ENCODE measurements at regions not wholly inside any gene's neighbourhood (a gene's known extent, or its start where the extent isn't known, plus 50 kb on each side); places are given as distances from the start of the nearest gene placed in this dataset.

- ATAC-seq (ENCODE audit: poor library complexity) (no peak), DNase-seq (no peak)
- intact Hi-C loops (cut with DNase I) = no loop called here
Observed at GRCh38 chr13:33937373-33938098, 119.6 kb downstream of the RFC3 start.

- ATAC-seq (ENCODE audit: poor library complexity) (no peak), DNase-seq (no peak)
- intact Hi-C loops (cut with DNase I) = no loop called here
Observed at GRCh38 chr13:33940256-33940655, 122.3 kb downstream of the RFC3 start.

- no peak for ATAC-seq (ENCODE audit: poor library complexity)
Observed at GRCh38 chr13:33940898-33941297, 122.9 kb downstream of the RFC3 start.

GRCh38 chr13:33945477-33945876, 127.5 kb downstream of the RFC3 start:
- intact Hi-C loops (cut with DNase I) = no loop called here
- no peak for DNase-seq
- no peak for ATAC-seq (ENCODE audit: poor library complexity)

More at GRCh38 chr13:33940898-33941297, 122.9 kb downstream of the RFC3 start:
- DNase-seq = no peak
- intact Hi-C loops (cut with DNase I) = no loop called here

GRCh38 chr13:33953203-33953602, 135.3 kb downstream of the RFC3 start:
- ATAC-seq (ENCODE audit: poor library complexity) (no peak), DNase-seq (no peak)
- intact Hi-C loops (cut with DNase I) = no loop called here

- intact Hi-C loops (cut with DNase I) = no loop called here
- no peak for DNase-seq
- ATAC-seq (ENCODE audit: poor library complexity) = no peak
Observed at GRCh38 chr13:33953781-33954180, 135.8 kb downstream of the RFC3 start.

GRCh38 chr13:33956346-33956745, 138.4 kb downstream of the RFC3 start:
- DNase-seq (no peak), ATAC-seq (ENCODE audit: poor library complexity) (no peak)
- intact Hi-C loops (cut with DNase I) = no loop called here

- DNase-seq (no peak), ATAC-seq (ENCODE audit: poor library complexity) (no peak)
- intact Hi-C loops (cut with DNase I) = no loop called here
Observed at GRCh38 chr13:33957497-33957905, 139.6 kb downstream of the RFC3 start.

GRCh38 chr13:33958964-33959363, 141.0 kb downstream of the RFC3 start:
- DNase-seq (no peak), ATAC-seq (ENCODE audit: poor library complexity) (no peak)
- intact Hi-C loops (cut with DNase I) = no loop called here

- DNase-seq (no peak), ATAC-seq (ENCODE audit: poor library complexity) (no peak)
- intact Hi-C loops (cut with DNase I) = no loop called here
Observed at GRCh38 chr13:33963134-33963533, 145.2 kb downstream of the RFC3 start.

GRCh38 chr13:33963895-33964294, 145.9 kb downstream of the RFC3 start:
- ATAC-seq (ENCODE audit: poor library complexity) (no peak), DNase-seq (no peak)
- intact Hi-C loops (cut with DNase I) = no loop called here

- ATAC-seq (ENCODE audit: poor library complexity) (no peak), DNase-seq (no peak)
- intact Hi-C loops (cut with DNase I) = no loop called here
Observed at GRCh38 chr13:33968520-33969507, 150.9 kb downstream of the RFC3 start.

- DNase-seq (no peak), ATAC-seq (ENCODE audit: poor library complexity) (peak; percentile 56)
- intact Hi-C loops (cut with DNase I) = no loop called here
Observed at GRCh38 chr13:33970746-33971561, 153.0 kb downstream of the RFC3 start.

GRCh38 chr13:33971562-33971819, 153.5 kb downstream of the RFC3 start:
- intact Hi-C loops (cut with DNase I) = no loop called here
- DNase-seq (no peak), ATAC-seq (ENCODE audit: poor library complexity) (no peak)

- ATAC-seq (ENCODE audit: poor library complexity) (no peak), DNase-seq (no peak)
- intact Hi-C loops (cut with DNase I) = no loop called here
Observed at GRCh38 chr13:33973194-33973593, 155.2 kb downstream of the RFC3 start.

- no peak for ATAC-seq (ENCODE audit: poor library complexity)
- no peak for DNase-seq
- intact Hi-C loops (cut with DNase I) = no loop called here
Observed at GRCh38 chr13:33976965-33977364, 159.0 kb downstream of the RFC3 start.

- ATAC-seq (ENCODE audit: poor library complexity) (no peak), DNase-seq (no peak)
- intact Hi-C loops (cut with DNase I) = no loop called here
Observed at GRCh38 chr13:33978653-33979052, 160.7 kb downstream of the RFC3 start.

GRCh38 chr13:33992881-33993336, 175.0 kb downstream of the RFC3 start:
- ATAC-seq (ENCODE audit: poor library complexity) (no peak), DNase-seq (no peak)
- intact Hi-C loops (cut with DNase I) = no loop called here

GRCh38 chr13:33994198-33994597, 176.2 kb downstream of the RFC3 start:
- DNase-seq (no peak), ATAC-seq (ENCODE audit: poor library complexity) (no peak)
- intact Hi-C loops (cut with DNase I) = no loop called here

All from Right ventricle myocardium superior (tissue), 1 donor.